ENCODE measurements at regions not wholly inside any gene's neighbourhood (a gene's known extent, or its start where the extent isn't known, plus 50 kb on each side); places are given as distances from the start of the nearest gene placed in this dataset.

GRCh38 chr10:129405389-129405788 lies 61.7 kb upstream of the MGMT start:
- TF ChIP-seq, protein P1, sequence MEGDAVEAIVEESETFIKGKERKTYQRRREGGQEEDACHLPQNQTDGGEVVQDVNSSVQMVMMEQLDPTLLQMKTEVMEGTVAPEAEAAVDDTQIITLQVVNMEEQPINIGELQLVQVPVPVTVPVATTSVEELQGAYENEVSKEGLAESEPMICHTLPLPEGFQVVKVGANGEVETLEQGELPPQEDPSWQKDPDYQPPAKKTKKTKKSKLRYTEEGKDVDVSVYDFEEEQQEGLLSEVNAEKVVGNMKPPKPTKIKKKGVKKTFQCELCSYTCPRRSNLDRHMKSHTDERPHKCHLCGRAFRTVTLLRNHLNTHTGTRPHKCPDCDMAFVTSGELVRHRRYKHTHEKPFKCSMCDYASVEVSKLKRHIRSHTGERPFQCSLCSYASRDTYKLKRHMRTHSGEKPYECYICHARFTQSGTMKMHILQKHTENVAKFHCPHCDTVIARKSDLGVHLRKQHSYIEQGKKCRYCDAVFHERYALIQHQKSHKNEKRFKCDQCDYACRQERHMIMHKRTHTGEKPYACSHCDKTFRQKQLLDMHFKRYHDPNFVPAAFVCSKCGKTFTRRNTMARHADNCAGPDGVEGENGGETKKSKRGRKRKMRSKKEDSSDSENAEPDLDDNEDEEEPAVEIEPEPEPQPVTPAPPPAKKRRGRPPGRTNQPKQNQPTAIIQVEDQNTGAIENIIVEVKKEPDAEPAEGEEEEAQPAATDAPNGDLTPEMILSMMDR (IDR thresholded peaks at IDR 0.05) = no peak
- no peak for TF ChIP-seq POLR2AphosphoS5 (IDR thresholded peaks at IDR 0.05; ENCODE audit: insufficient read depth in 1 of 2, low read depth in 1 of 2)
